IPS DF 4.7 (cell line): ENCODE measurements at regions not wholly inside any gene's neighbourhood (a gene's known extent, or its start where the extent isn't known, plus 50 kb on each side); places are given as distances from the start of the nearest gene placed in this dataset.

Experiments
- DNase-seq: peaks from one replicate; pipeline ENCODE4 v3.0.0-alpha.2; 2013; ENCODE audit warnings: low spot score; ENCODE audit errors: extremely low read depth

- no peak for DNase-seq
Measured at GRCh38 chr10:129233351-129234148, 233.5 kb upstream of the MGMT start.

GRCh38 chr10:129236274-129236691 is 230.8 kb upstream of the MGMT start:
- DNase-seq: no peak

DNA sequence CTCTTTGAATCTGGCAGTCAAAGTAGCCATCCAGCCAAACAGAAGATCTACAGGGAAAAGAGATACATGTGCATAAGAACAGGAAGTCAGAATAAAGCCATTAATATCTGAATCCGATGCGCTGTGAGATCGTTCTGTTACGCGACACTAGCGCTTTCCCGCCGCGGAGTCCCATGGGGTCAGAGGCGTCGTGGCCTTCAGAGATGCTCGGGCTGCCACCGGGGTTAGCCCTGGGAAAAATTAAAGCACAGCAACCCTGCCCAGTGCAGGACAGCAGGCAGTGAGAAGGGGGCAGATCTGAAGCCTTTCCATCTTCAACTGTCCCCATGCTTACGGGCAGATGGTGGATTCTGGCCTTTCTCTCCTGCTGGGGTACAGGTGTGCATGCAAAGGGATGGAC is 225.6 kb upstream of the MGMT start:
- DNase-seq: no peak

DNA sequence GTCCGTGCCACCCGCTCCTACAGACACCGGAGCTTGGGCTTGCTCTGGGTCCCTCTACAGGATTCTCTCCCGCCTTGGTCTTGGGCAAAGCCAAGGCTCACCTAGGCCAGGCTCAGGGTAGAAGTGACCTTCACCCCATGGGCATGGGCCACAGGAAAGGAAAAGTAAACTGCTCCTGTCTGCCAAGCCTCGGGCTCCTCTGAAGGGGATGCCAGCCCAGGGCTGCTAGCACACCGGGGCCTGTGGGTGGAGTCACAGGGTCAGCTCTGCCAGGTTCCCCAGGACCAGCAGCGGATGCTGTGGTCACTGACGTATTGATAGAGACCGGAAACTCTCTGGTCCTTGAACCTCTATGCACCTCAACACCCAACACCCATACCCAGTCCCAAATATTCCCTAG is 222.7 kb upstream of the MGMT start:
- no peak for DNase-seq

GRCh38 chr10:129244757-129245156 is 222.3 kb upstream of the MGMT start:
- no peak for DNase-seq

- no peak for DNase-seq
Measured at GRCh38 chr10:129253161-129253864, 213.7 kb upstream of the MGMT start.

DNA sequence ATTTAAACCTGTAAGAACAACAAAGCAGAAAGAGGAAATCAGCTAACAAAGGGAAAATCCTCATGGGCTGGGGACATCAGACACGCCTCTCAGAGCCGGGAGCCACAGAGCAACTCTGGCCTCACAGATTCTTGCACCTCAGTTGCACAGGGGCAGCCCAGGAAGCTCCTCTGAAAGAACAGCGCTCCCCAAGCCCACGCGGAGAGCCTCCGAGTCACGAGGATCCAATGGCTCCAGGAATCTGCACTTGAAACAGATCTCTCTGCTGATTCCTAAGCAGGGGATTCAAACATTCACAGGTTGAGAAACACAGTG is 213.2 kb upstream of the MGMT start:
- DNase-seq: no peak

DNA sequence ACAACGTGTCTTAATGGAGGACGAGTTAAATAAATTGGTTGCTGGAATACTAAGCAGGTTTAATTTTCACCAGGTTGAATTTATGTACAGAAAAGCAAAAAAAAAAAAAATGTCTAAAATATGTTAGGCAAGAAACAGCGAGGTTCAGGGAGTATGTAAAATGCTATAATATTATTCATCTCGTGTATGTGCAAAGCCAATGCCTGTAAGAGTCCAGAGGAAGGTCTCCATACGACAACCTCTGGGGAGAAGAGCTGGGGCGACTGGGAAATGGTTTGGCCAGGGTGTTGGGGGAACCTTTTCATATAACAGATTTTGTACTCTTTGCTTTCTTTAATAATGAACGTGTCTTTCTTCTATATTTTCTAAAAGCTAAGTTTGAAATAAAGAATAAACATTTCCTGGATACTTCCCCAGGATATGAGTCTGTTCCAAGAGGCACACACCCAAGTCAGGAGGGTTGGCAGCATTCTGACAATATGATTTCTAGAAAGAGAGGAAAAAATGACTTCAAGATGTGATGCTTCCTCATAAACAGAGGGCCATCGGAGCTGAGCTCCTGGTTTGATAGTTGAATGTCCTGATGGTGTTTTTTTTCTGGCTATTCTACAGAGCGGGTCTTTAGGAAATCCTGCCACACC is 208.6 kb upstream of the MGMT start:
- no peak for DNase-seq

DNA sequence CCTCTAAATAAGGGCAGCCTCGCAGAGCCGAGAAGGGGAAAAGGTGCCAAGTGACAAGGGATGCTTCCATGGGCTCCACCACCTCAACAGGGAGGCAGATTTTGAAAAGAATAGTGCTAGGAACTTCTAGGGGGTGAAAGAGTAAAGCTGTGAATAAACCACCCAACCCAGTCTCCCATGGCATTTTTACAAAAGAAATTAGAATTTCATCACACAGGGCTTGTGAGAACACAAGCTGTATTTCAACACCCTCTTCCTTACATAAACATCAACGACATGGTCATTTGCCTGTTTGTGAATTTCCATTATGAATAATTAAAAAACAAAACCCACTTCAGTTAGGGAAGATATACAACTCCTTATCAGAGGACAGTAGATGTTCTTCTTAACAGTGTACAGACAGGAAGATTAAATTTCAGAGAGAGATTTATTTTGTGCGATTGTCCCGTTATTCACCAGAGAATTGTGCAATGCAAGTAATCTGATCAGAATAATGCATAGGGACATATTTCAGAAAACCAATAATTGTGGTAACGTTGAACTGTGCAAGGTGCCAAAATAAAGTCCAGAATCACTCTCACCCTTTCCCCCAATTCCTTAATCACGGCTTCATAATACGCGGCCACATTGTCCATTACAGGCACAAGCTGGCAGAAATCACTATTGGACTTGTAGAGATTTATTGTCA is 207.8 kb upstream of the MGMT start:
- no peak for DNase-seq

DNA sequence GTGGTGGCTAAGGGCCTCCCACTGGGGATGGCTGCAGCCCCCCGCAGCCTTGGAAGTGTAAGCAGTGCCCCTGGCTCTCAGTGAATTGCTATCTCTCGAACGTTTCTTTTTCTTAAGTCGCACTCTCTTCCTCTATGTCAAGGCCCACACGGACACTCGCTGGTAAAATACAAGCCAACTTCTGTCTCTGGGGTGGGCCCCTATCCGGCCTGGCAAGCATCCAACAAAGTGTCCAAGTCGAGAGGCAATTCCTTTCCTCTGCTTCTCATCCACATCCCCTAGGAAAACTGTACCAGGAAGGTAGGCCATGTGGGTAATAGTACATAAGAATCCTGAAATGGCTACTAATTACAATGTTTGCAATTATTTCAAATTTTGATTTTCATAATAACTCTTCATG is 194.9 kb upstream of the MGMT start:
- DNase-seq: no peak

- no peak for DNase-seq
Measured at GRCh38 chr10:129272866-129273650, 194.0 kb upstream of the MGMT start.

DNA sequence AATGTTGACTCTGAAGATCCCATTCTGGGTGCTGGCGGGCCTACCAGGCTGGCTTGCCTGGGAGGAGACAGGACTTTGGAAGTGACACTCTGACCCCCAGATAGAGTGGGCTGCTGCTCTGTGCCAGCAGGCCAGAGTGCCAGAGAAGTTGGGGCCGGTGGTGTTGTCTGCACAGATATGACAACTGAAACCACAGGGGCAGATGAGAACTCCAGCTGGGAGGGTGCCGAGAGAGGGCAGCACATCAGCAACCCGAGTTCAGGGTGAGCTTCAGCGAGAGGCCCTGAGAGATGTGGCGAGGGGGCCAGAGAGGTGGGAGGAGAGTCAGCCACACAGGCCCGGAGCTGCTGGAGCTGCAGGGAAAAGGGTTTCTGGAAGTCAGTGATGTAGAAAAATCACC is 193.2 kb upstream of the MGMT start:
- no peak for DNase-seq

- DNase-seq: peak; percentile 33
Measured at GRCh38 chr10:129274748-129275474, 192.1 kb upstream of the MGMT start.

- no peak for DNase-seq
Measured at GRCh38 chr10:129275886-129276285, 191.2 kb upstream of the MGMT start.

- no peak for DNase-seq
Measured at GRCh38 chr10:129277084-129277483, 190.0 kb upstream of the MGMT start.

- DNase-seq: no peak
Measured at GRCh38 chr10:129277841-129278240, 189.2 kb upstream of the MGMT start.

- no peak for DNase-seq
Measured at GRCh38 chr10:129278686-129279085, 188.4 kb upstream of the MGMT start.

DNA sequence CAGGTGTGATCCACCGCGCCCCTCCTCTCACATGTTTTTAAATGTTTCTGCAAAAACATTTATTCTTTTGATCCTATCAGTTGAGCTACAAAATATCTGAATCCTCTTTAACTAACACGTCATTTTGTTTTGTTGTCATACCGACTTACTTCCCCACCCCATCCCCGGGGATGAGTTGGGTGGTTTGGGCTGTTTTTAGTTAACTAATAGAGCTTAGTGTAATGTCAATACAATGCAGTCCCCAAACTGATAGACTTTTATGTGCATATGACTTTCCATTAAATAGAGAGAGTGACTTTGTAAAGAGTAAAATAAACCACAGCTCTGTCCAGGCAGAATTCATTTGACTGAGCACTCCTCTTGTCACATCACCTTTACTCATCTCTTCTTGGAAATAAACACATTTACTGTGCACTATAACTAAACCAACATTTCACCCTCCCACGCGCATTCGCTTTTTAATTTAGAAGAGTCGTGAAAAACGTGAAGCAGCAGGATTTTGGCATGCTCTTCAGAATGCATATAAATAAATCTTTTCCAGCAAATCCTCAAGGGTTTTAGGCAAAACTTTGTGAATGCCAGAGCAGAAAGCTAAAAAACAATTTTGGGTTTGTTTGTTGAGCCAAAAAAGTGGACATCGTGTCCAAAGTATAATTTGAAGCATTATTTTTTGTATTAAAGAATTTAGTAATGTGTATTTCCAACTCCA is 187.4 kb upstream of the MGMT start:
- DNase-seq: no peak

DNA sequence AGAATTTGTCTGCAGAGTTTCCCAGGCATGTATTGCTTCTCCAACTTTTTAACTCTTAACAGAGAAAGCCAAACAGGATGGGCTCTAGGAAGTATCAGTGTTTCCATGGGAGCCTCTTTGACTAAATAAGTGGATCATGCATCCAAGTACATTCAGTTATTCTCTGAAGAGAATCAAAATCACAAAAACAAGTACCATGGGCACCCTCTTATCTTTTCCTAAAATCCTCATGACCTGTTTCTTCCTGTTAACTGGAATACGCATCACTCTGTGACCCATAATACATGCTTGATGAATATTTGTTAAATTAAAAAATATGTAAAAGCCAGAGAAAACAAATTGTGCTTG is 186.9 kb upstream of the MGMT start:
- no peak for DNase-seq
